SW480 (cell line): ENCODE measurements at regions not wholly inside any gene's neighbourhood (a gene's known extent, or its start where the extent isn't known, plus 50 kb on each side); places are given as distances from the start of the nearest gene placed in this dataset.
A peak's percentile ranks its signal among the peaks of the same experiment; 100 is the strongest.
"Not testable (repeated sequence)": the region's sequence is repeated elsewhere in the genome, so short reads cannot be mapped to it uniquely, and the experiment has no call there.

ENCODE experiments used
- DNase-seq: peaks from one replicate; pipeline ENCODE4 v3.0.0-alpha.2; 2016; ENCODE audit warnings: low spot score

- no peak for DNase-seq
These were observed 170.8 kb upstream of the ZNF267 start for GRCh38 chr16:31702796-31703195.

DNA sequence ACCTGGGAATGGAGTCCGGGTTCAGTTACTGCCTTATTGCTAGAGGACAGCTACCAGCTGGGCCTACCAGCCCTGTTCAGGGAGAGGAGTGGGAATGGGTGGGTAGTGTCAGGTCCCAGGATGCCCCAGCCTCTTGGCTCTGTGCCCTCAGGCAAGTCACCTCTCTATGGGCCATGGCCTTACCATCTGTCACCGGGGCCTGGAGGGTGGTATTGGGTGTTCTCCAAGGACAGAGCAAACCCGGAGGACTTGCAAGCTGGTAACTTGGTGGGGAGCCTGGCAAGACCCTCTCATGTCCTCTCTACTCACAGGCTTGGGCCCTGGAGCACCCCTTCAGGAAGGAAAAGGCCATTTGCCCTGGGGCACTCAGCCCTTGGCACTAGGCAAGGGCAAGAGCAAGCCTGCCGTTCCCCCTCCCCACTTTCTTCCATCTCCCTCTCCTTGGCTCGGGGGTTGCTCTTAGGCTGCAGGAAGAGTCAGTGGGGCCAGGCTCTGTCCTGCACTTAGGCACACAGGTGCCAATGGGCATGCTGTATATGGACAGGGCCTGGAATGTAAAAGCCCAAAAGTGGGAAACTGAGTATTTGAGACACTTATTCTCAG lies 170.0 kb upstream of the ZNF267 start:
- no peak for DNase-seq

DNA sequence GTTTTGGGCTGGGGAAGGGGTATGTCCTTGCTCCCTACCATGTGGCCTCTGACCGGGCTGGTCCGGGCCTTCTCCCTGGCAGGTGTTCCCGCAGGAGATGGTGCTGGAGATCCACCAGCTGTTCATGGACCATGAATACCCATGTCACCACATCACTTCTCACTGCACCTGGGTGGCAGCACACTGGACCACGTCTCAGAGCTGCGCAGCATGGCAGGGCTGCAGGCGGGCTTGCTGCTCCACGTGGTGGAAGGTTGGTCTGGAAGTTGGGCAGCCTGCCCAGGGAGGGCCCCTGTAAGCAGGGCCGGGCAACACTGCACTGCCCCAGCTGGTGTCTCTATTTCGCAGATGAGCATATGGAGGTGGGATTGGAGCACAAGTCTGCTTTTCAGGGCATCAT lies 169.5 kb upstream of the ZNF267 start:
- DNase-seq = no peak

DNA sequence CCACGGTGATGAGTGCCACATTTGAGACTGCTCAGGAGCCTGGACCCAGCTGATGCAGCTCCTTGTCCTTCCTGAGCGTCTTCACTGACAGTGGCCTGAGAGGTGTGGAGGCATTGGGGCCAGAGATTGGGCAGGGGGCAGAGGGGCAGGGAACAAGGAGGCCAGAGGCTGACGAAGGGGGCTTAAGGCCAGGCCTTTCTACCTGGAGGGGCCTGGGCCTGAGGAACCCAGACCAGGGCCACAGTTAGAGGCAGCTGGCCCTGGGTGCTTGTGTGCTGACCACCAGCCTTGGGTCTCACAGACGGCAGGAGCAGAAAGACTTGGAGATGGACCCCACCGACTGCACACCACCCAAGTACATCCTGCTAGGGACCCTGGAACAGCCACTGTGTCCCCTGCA lies 168.2 kb upstream of the ZNF267 start:
- DNase-seq = no peak

DNA sequence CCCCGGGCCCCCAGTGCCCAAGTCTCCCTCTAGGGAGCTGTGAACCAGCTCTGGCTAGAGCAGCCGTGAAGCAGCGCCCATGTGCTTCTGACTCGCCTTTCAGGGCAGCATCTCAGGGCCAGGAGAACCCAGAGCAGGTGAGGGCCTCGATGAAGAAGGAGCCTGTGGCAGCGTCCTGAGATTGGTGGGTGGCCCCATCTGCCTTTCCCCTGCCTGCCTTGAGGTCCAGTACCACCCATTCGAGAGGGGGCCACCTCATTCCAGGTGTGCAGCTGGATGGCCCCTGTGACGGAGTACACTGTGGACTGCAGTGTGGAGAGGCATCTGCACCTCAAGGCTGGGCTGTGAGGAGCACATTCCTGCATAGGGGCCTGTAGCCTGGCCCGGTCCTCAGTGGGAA lies 167.3 kb upstream of the ZNF267 start:
- DNase-seq = no peak

DNA sequence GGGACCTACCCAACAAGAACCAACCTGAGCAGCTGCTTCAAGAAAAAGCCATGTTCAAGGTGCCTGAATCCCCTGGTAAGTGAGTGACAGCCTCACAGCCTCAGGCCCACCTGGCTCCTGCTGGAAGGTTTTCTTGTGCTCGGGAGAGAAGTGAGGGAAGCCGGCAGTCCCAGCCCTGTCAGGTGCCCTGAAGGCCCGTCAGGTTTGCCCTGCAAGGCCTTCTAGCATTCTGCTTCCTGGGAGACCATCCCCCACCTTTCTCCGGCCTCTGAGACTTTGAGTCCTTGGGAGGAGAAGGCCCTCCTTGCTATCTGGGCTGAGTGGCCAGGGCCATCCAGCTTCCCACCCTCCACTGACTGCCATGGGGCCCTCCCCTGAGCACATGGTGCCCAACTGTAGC lies 166.7 kb upstream of the ZNF267 start:
- no peak for DNase-seq

- DNase-seq = no peak
These were observed 165.8 kb upstream of the ZNF267 start for GRCh38 chr16:31707743-31708335.

- DNase-seq = no peak
These were observed 165.3 kb upstream of the ZNF267 start for GRCh38 chr16:31708348-31708747.

GRCh38 chr16:31709181-31709580 lies 164.4 kb upstream of the ZNF267 start:
- no peak for DNase-seq

- DNase-seq = no peak
These were observed 163.5 kb upstream of the ZNF267 start for GRCh38 chr16:31710134-31710533.

DNA sequence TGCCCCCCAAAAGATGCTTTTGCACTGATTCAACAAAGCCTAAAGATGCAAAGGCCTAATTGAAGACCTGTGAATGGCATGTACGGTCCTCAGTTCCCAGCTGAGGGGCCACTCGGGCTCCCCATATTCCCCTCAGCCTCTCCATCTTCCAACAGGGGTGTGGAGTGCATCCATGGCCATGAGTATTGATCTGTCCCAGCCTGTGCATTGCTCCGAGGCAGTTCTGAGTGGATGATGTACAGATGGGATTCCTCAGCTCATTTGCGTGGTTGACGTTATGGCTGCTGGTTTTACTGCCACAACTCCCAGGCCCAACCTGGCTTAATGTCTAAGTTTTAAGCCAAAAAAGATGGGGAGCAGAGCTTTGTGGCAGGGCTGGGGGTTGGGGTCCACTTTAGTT lies 162.7 kb upstream of the ZNF267 start:
- DNase-seq = no peak

GRCh38 chr16:31711344-31711845 lies 162.2 kb upstream of the ZNF267 start:
- no peak for DNase-seq

DNA sequence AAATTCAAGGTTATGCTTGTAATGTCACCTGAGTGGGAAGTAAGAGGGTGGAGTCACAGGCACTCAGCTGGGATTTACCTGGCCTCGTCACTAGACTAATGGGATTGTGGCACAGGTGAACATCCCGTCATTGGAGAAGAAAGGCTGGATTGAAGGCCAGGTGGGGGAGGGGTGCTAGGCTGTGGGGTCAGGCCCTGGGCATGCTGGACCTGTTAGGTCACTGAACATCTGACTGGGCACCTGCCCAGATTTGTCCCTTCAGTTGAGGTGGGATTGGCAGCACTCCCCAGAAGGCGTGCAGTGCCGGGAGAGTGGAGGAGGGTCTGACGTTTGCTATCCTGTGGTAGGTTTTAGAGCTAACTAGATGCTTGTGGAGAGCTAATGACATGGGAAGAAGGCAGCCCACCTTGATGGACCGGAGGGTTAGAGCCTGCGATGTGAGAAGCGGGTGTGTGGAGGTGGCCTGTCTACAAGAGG lies 161.5 kb upstream of the ZNF267 start:
- no peak for DNase-seq

DNA sequence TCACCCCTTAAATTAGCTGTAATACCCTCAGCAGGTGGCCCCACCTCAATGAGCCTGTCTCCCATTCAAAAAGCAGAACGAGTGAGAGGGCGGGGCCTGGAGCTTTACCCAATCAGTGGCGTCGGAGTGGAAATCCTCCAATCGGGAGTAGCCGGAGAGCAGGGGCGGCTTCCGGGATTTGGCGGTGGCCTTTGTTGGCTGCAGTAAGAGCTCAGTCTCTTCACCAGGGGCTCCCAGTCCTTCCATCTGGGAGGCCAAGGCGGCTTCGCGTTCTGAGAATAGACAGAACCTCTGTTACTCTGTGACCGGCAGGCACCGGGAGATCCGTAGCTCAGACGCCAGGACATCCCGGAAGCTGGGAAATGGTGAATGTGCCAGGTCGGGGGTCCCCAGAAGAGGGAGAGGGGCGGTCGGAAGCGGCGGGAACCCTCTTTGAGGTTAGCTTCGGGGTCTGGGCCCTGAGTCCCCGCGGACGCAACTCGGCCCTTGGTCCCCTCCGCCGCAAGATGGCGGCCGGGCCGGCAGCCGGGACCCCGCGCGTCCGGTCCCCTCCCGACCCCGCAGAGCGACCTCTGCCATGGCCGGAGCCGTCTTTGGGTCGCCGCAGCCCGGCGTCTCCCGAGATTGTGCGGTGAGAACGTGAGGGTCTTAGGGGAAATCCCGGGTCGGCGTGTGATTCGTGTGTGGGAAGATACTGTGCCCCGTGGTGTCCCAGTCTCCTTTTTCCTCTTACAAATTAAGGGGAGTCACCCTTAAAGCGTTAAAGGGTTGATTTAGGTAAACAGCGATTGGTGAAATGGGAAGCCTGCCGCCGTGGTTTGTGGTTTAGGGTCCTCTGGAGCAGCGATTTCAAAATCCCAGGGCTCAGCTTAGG lies 160.3 kb upstream of the ZNF267 start:
- DNase-seq = peak; percentile 91

GRCh38 chr16:31713945-31714902 lies 159.4 kb upstream of the ZNF267 start:
- no peak for DNase-seq

DNA sequence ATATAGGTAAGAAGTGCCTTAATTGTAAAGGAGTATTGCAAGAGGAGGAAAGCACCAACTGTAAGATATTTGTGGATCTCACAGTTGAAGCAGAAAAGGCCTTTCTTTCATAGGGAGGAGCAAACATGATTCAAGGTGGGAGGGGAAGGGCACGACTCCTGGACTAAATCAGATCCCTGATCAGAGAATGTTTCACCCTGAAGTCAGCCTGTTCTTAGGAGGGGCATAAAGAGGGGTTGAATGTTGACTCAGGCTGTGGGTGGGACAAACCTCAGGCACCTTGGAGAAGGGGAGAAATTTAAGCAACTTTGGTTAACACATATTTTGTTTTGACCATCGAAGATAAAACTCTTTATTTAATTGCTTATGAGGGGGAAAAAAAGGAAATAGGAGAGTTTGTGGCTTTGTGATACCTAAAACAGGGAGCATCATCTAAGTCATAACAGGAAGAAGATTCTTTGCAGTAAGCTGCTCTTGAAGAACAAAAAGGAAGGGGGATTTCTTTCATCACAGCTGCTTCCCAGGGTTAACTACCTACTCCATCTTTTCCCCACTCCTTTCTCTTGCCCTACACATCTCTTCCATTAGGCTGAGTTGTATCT lies 158.6 kb upstream of the ZNF267 start:
- no peak for DNase-seq

DNA sequence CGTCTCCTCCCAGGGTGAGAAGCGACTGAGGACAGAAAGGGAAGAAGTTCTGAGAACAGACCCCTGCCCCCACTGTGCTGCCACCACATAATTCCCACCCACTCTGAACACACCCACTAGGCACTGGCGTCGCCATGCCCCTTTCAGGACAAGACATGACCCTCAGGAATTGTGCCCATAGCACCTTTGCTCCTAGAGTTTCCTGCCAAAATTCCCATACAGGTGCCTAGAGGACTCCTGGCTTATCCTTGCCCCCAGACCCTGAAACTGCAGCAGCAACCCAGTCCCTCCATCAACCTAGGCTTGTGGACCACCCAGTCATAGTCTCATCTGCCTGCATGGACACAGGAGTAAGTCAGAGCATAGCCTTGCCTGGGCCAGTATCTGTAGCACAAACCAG lies 157.7 kb upstream of the ZNF267 start:
- DNase-seq = no peak

DNA sequence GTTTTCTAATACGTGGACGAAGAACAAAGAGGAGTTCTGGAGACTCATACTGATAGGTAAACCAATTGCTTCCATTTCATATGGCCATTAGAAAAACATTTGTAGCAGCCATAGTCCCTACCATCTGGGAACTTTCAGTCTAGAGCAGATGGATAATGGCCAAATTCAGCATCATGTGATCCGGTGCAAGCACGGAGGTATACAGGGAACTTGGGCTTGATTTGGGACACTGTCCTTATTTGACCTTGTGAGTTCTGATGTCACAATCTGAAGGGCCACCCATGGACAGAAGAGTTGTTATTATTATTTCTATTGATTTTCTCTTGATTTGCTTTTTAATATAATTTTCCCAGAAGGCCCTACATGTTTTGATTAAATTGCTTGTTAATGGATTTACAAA lies 154.6 kb upstream of the ZNF267 start:
- no peak for DNase-seq

DNA sequence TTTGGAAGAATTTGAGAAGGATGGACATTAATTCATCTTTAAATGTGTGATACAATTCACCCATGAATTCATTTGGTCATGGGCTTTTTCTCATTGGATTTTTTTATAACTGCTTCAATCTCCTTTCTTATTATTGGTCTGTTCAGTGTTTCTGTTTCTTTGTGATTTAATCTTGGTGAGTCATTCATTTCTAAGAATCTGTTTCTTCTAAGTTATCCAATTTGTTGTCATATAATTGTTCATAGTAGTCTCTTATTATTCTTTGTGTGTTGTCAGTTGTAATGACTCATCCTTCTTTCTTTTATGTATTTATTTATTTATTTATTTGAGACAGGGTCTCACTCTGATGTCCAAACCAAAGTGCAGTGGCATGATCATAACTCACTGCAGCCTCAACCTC lies 146.1 kb upstream of the ZNF267 start:
- DNase-seq = no peak

DNA sequence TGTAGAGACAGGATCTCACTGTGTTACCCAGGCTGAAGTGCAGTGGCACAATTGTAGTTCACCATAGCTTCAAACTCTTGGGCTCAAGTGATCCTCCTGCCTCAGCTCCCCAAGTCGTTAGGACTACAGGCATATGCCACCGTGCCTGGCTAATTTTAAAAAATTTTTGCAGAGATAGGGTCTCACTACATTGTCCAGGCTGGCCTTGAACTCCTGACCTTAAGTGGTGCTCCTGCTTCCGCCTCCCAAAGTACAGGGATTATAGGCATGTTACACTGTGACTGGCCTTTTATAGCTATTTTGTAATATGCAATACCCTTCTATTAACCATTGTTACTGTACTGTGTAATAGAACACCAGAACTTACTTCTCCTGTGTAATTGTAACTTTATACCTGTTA lies 139.3 kb upstream of the ZNF267 start:
- DNase-seq = no peak

DNA sequence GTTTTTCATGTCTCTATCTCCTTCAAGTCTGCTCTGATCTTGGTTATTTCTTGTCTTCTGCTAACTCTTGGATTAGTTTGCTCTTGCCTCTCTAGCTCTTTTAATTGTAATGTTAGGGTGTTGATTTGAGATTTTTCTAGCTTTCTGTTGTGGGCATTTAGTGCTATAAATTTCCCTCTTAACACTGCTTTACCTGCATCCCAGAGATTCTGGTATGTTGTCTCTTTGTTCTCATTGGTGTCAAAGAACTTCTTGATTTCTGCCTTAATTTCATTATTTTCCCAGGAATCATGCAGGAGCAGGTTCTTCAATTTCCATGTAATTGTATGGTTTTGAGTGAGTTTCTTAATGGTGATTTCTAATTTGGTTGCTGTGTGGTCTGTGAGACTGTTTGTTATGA lies 128.5 kb upstream of the ZNF267 start:
- not testable (repeated sequence) for DNase-seq
